Spleen (tissue), 11 donors: ENCODE measurements at regions not wholly inside any gene's neighbourhood (a gene's known extent, or its start where the extent isn't known, plus 50 kb on each side); places are given as distances from the start of the nearest gene placed in this dataset.
"Not testable (repeated sequence)": the region's sequence is repeated elsewhere in the genome, so short reads cannot be mapped to it uniquely, and the experiment has no call there.

Experiments used
- DNase-seq: peaks from one replicate; pipeline ENCODE4 v3.0.0-alpha.2; 2020
- H3K27ac ChIP-seq, 8 donors: fragments of 200-600 bp; sonication (generic) in 7 of 8; 1 replicate in 4 of 8; 2 replicates in 4 of 8; pipeline versions ENCODE4 v1.5.0 to v1.8.0; 2016 to 2021; ENCODE audit warnings: inconsistent platforms in 4 of 8, mild to moderate bottlenecking in 4 of 8, moderate library complexity in 1 of 8
- H3K27me3 ChIP-seq, 7 donors: fragments of 200-600 bp; sonication (generic) in 6 of 7; replicated peaks in 1 of 7; 1 replicate in 4 of 7; 2 replicates in 3 of 7; pipeline versions ENCODE4 v1.5.0 to v1.8.0; 2016 to 2021; ENCODE audit warnings: inconsistent platforms in 3 of 7, mild to moderate bottlenecking in 1 of 7
- H3K36me3 ChIP-seq, 6 donors: fragments of 200-600 bp; sonication (generic) in 5 of 6; 1 replicate in 4 of 6; 2 replicates in 2 of 6; pipeline versions ENCODE4 v1.5.0 to v1.8.0; 2016 to 2021; ENCODE audit warnings: inconsistent platforms in 2 of 6
- H3K4me1 ChIP-seq, 6 donors: fragments of 200-600 bp; sonication (generic) in 5 of 6; 1 replicate in 3 of 6; 2 replicates in 3 of 6; pipeline versions ENCODE4 v1.5.0 to v1.8.0; 2016 to 2021; ENCODE audit warnings: inconsistent platforms in 3 of 6
- H3K4me3 ChIP-seq, 8 donors: fragments of 200-600 bp; sonication (generic) in 7 of 8; 1 replicate in 4 of 8; 2 replicates in 4 of 8; pipeline versions ENCODE4 v1.5.0 to v1.8.0; 2016 to 2021; ENCODE audit warnings: inconsistent platforms in 4 of 8, mild to moderate bottlenecking in 4 of 8, moderate library complexity in 2 of 8
- H3K9me3 ChIP-seq, 8 donors: fragments of 200-600 bp; sonication (generic) in 7 of 8; 1 replicate in 4 of 8; 2 replicates in 4 of 8; pipeline versions ENCODE4 v1.5.0 to v1.8.0; 2016 to 2021; ENCODE audit warnings: inconsistent platforms in 4 of 8
- POLR2A ChIP-seq, 3 donors: fragments of 450-650 bp; IDR thresholded peaks; one replicate each; pipeline ENCODE4 v1.5.1; 2017; ENCODE audit warnings: antibody characterized with exemption in 3 of 3, mild to moderate bottlenecking in 1 of 3
- POLR2AphosphoS5 ChIP-seq, 3 donors: sonication (generic); formaldehyde crosslinking; IDR thresholded peaks; one replicate each; pipeline ENCODE4 v1.5.1; 2017; ENCODE audit warnings: antibody characterized with exemption in 3 of 3
- WGBS, 5 donors: extraction: QIAGEN DNeasy Blood & Tissue Kit in 3 of 5; methylation state at CpG; one replicate each; pipeline versions ENCODE4 v1.1.5 to v1.1.7; 2013 to 2018; 5-methylcytosine and 5-hydroxymethylcytosine counted together
- intact Hi-C: fragments of 100-400 bp; cut with DNase I; formaldehyde crosslinking; loops from one replicate; pipeline ENCODE4 v1.15.0; 2023; ENCODE audit warnings: low total_unique reads
- TF ChIP-seq, protein P1 (sequence below), 11 experiments: fragments of 200-600 bp in 7 of 11; fragments of 450-650 bp in 4 of 11; sonication (generic) in 4 of 11; IDR thresholded peaks in 8 of 11; conservative IDR thresholded peaks in 3 of 11; 1 replicate in 7 of 11; 2 replicates in 4 of 11; pipeline versions ENCODE4 v1.4.0 to v1.8.0; 2016 to 2021; ENCODE audit warnings: antibody characterized with exemption in 11 of 11, inconsistent platforms in 4 of 11, mild to moderate bottlenecking in 1 of 11
- donor health status: healthy with polysubstance abuse.
- donor health status: DM: no; HTN: no; CAD: no; lungs with moderate emphysema.
- donor health status: DM: no; HTN: no; CAD: no.
- donor health status: Bipolar disorder and iron deficiency.
- donor health status: healthy.
- donor health status: DM: no; HTN: no; CAD: no.
- donor health status: DM: yes; HTN: yes; CAD: no.

DNA sequence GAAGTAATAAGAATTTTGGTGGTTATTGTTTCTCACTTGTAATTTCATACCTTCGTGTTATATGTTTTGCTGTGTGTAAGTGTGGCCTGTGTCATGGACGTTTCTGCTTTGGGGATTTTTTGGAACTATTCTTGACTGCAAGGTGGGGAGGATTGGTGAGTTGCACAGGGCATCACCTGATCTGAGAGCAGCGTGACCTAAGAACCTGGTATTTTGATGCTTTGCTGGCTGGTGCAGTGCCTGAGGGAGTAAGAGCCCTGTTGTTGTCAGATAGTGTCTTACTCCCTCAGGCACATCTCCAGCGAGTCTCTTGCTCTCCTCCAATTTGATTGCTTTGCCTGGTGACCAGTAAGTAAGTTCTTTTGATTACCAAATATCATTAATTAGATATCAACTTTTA lies 158.8 kb downstream of the KBTBD2 start:
- intact Hi-C loops, H3K4me1 ChIP-seq, H3K4me3 ChIP-seq, H3K36me3 ChIP-seq, H3K27ac ChIP-seq, DNase-seq, H3K9me3 ChIP-seq: not testable (repeated sequence)
- WGBS, 5 donors: 85 to 91% (median 88%) methylated on average over 4 of the region's 4 CpGs
- H3K27me3 ChIP-seq: peaks cover 0 to 12% (median 0%) of the 10 kb centered on the region in 7 donors

DNA sequence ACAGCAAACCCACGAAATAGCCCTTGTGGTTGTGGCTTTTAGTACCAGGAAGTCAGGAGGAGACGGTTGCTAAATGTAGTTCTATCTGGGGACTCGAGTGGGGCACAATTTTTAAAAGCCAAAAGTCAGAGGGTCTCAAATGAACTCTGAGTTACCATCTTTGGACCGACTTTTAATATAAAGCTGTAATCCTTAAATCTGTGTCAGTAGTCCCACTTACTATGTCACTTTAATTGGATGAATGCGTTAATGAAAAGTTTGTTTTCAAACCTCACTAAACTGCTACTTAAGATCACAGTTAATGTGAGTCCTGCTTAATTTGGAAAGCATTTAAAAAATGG lies 162.3 kb downstream of the KBTBD2 start:
- DNase-seq, H3K36me3 ChIP-seq, intact Hi-C loops, H3K9me3 ChIP-seq: not testable (repeated sequence)
- Histone ChIP-seq H3K27me3 (peaks cover 0 to 13% (median 0%) of the 10 kb centered on the region in 7 donors), H3K4me3 (peak overlapping the region in 5 of 8 donors; percentile 79 to 89 (median 82)), H3K27ac (peak overlapping the region in 1 of 8 donors; percentile 89), H3K4me1 (peaks cover 0 to 16% (median 8%) of the 10 kb centered on the region in 6 donors)
- WGBS, 5 donors: 15 to 32% (median 20%) methylated on average over 4 to 5 of the region's 5 CpGs

DNA sequence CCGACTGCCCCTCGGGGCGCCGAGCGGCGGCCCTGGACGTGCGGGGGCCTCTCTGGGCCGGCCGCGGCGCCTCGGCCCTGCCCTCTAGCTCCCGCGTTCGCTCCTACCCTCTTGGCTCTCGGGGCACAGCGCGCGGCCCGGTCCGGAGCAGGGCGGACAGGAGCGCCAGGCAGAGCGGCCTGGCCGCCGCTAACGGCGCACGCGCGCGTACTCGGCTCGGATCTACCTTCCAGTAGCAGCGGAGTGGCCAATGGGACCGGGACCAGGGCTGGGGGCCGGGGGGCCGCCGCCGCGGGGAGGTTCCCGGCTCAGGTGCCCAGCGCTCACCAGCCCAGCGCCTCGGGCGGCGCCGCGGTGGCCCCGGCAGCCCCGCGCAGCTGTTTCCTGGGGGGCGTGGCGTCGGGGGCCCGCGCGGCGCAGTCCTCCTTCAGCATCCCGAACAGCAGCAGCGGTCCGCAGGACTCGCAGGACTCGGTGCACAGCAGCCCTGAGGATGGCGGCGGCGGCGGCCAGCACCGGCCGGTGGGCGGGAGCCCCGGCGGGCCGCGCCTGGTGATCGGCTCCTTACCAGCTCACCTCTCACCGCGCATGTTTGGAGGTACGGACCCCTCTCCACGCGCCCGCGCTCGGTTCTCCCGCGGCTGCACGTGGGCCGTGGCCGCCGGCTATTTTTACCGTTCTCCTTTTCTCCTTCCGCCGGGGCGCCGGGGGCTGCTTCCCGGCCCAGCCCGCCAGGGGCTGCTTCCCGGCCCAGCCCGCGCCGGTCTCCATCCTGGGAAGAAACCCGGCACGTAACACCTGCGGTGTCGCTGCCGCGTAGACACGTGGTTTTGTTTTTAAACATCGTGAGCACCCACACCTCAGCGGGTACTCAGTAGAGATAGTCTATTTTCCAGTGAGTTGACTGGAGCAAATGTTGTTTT lies 162.9 kb downstream of the KBTBD2 start:
- peak overlapping the region; percentile 57 to 92 (median 87) for H3K27ac ChIP-seq
- H3K4me3 ChIP-seq: peak overlapping the region; percentile 67 to 89 (median 82)
- H3K36me3 ChIP-seq, H3K9me3 ChIP-seq, intact Hi-C loops: not testable (repeated sequence)
- peaks cover 0 to 13% (median 0%) of the 10 kb centered on the region in 7 donors for H3K27me3 ChIP-seq
- peaks cover 0 to 16% (median 8%) of the 10 kb centered on the region in 6 donors for H3K4me1 ChIP-seq
- DNase-seq: peak; percentile 91
- WGBS, 5 donors: 0 to 1% (median 0%) methylated on average over 12 to 108 of the region's 111 CpGs

DNA sequence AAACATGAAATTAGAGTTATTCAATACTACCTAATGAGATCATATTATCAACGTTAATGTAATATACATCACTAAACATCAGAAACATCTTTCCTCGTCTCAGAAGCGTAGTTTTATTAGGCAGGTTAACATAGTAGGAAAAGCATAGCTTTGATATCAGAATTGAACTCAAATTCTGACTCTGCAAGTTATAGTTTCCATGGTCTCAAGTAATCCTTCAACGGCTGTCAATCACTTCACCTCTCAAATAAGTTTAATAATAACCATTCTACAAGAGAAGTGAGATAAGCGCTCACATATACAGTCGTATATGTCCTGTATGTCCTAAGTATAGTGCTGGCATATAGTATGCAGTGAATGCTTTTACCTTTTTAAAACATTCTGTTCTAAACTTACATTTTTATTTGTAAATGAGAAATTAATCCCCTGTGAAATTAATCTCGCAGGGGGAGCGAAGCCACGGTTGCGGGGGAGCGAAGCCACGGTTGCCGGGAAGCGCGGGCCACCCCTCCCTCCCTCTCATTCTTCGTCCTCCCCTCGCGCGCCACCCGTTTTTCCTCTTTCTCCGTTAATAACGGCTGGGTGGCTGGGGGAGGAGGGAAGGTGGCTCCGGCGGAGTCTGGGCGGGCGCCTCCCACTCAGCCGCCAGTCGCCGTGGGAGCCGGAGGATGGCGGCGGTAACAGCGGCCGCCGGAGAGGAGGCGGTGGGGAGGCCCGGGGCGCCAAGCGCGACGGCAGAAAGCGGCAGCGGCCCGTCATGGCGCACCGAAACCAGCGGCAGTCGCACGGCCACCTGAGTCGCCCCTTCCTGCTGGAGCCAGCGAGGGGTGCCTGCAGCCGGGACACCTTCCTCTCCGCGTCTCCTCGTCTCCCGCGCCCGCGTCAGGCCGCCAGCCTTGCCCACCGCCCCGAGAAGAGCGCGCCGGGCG lies 163.8 kb downstream of the KBTBD2 start:
- Histone ChIP-seq H3K4me3 (peak overlapping the region; percentile 67 to 89 (median 82)), H3K27ac (peak overlapping the region; percentile 57 to 92 (median 87)), H3K27me3 (peaks cover 0 to 13% (median 0%) of the 10 kb centered on the region in 7 donors), H3K4me1 (peaks cover 0 to 16% (median 8%) of the 10 kb centered on the region in 6 donors)
- 3 to 8% (median 5%) methylated on average over 35 to 64 of the region's 66 CpGs for WGBS, 5 donors
- intact Hi-C loops, H3K36me3 ChIP-seq, H3K9me3 ChIP-seq: not testable (repeated sequence)
- TF ChIP-seq POLR2AphosphoS5 (IDR thresholded peaks at IDR 0.05): peak in 2 of 3 donors; percentile 58 to 60
- DNase-seq: peak; percentile 87

DNA sequence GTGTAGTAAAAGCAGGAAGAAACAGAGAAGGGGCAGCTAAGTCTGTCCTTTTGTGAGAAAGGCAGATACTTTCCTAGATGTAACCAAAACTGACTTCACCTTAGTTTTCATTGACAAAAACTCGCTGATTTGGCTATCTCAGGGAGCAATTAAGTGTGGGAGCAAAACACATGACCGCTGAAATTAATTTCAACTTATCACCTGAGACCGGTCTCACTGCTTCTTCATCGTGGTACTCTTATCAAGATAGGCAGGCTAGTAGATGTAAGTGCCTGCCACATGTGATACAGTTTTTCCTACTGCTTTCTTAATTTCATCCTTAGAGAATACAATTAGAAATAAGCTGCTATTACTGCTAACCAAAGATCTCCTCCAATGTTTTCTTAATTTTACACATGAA lies 168.7 kb downstream of the KBTBD2 start:
- H3K36me3 ChIP-seq, DNase-seq, H3K27me3 ChIP-seq, H3K27ac ChIP-seq, intact Hi-C loops, H3K4me1 ChIP-seq, H3K9me3 ChIP-seq, H3K4me3 ChIP-seq: not testable (repeated sequence)
- WGBS, 5 donors: 80 to 93% (median 90%) methylated on average over 4 of the region's 4 CpGs

DNA sequence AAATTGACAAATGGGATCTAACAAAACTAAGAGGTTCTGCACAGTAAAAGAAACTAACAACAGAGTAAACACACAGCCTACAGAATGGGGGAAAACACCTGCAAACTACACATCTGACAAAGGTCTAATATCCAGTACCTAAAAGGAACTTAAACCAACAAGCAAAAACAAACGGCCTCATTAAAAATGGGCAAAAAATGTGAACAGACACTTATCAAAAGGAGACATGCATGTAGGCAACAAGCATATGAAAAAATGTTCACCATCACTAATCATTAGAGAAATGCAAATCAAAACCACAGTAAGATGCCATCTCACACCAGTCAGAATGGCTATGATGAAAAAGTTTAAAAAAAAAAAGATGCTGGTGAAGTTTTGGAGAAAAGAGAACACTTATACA lies 197.4 kb downstream of the KBTBD2 start:
- Histone ChIP-seq H3K9me3 (peaks cover 0 to 15% (median 5%) of the 10 kb centered on the region in 8 donors), H3K36me3 (no peaks in the 10 kb centered on the region), H3K27ac (no peak overlapping the region), H3K4me1 (peaks cover 0 to 13% (median 6%) of the 10 kb centered on the region in 6 donors), H3K4me3 (no peak overlapping the region), H3K27me3 (no peaks in the 10 kb centered on the region)
- intact Hi-C loops: no loop called here
- 88 to 93% (median 89%) methylated on average over 1 of the region's 1 CpG for WGBS, 5 donors
- DNase-seq: no peak
- TF ChIP-seq POLR2A (IDR thresholded peaks at IDR 0.05) (no peak), POLR2AphosphoS5 (IDR thresholded peaks at IDR 0.05) (no peak)
- TF ChIP-seq, protein P1, sequence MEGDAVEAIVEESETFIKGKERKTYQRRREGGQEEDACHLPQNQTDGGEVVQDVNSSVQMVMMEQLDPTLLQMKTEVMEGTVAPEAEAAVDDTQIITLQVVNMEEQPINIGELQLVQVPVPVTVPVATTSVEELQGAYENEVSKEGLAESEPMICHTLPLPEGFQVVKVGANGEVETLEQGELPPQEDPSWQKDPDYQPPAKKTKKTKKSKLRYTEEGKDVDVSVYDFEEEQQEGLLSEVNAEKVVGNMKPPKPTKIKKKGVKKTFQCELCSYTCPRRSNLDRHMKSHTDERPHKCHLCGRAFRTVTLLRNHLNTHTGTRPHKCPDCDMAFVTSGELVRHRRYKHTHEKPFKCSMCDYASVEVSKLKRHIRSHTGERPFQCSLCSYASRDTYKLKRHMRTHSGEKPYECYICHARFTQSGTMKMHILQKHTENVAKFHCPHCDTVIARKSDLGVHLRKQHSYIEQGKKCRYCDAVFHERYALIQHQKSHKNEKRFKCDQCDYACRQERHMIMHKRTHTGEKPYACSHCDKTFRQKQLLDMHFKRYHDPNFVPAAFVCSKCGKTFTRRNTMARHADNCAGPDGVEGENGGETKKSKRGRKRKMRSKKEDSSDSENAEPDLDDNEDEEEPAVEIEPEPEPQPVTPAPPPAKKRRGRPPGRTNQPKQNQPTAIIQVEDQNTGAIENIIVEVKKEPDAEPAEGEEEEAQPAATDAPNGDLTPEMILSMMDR (IDR thresholded peaks at IDR 0.05 in 8 of 11, conservative IDR thresholded peaks at IDR 0.05 in 3 of 11): no peak
